ENCODE measurements at regions not wholly inside any gene's neighbourhood (a gene's known extent, or its start where the extent isn't known, plus 50 kb on each side); places are given as distances from the start of the nearest gene placed in this dataset.

DNA sequence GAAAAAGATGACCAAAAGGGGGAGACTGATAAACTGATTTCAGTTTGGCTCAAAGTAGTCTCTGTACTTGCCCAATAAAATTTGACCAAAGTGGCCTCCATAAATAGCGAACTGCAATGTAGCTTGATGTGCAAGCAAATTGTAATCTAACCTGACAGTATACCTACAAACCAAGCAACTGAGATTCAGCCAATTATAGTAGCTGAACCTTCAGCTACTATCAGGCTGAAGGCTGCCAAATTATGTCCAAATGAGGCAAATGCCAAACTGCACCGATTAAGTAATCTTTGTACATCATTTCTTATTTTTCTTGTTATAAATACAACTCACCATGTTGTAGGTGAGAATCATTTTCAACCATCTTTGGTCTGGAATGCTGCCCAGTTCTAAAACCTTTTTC is 390.6 kb downstream of the CDH9 start:
- Mint-ChIP-seq H3K9me3 (peaks cover 8% of the 10 kb centered on the region), H3K36me3 (ENCODE audit: low read depth) (no peaks in the 10 kb centered on the region), H3K27me3 (no peaks in the 10 kb centered on the region), H3K4me1 (no peaks in the 10 kb centered on the region), H3K4me3 (no peak overlapping the region), H3K27ac (no peak overlapping the region)
- ChIA-PET POLR2A (no interaction called here), CTCF (no interaction called here)
- TF ChIP-seq, protein P1, sequence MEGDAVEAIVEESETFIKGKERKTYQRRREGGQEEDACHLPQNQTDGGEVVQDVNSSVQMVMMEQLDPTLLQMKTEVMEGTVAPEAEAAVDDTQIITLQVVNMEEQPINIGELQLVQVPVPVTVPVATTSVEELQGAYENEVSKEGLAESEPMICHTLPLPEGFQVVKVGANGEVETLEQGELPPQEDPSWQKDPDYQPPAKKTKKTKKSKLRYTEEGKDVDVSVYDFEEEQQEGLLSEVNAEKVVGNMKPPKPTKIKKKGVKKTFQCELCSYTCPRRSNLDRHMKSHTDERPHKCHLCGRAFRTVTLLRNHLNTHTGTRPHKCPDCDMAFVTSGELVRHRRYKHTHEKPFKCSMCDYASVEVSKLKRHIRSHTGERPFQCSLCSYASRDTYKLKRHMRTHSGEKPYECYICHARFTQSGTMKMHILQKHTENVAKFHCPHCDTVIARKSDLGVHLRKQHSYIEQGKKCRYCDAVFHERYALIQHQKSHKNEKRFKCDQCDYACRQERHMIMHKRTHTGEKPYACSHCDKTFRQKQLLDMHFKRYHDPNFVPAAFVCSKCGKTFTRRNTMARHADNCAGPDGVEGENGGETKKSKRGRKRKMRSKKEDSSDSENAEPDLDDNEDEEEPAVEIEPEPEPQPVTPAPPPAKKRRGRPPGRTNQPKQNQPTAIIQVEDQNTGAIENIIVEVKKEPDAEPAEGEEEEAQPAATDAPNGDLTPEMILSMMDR (IDR thresholded peaks at IDR 0.05), result no peak
- DNase-seq, result no peak
- no peak for ATAC-seq (ENCODE audit: low read depth)
- intact Hi-C loops (cut with micrococcal nuclease), result no loop called here

DNA sequence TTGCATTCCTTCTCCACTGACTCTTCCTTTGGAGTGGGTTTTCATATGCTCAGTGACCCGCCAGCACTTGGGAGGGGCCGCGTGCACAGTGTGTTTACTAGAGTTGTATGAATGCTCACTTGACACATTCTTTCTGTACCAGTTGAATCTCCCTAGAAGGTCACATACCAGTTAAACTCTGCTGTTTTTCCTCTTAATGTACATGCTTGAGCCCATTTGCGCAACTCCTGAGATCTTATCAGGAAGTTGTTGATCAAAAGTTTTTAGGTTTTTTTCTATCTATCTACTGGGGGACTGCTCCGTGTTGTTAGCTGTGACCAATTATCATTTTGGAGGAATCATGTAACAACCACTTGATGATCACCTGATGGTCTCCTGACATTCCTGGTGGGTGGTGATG is 392.7 kb downstream of the CDH9 start:
- DNase-seq, result no peak
- CTCF ChIA-PET, result no interaction called here
- no peaks in the 10 kb centered on the region for H3K4me1 Mint-ChIP-seq
- ATAC-seq (ENCODE audit: low read depth), result no peak
- POLR2A ChIA-PET, result no interaction called here
- H3K9me3 Mint-ChIP-seq, result peaks cover 14% of the 10 kb centered on the region
- H3K27ac Mint-ChIP-seq, result no peak overlapping the region
- intact Hi-C loops (cut with micrococcal nuclease), result no loop called here
- TF ChIP-seq, protein P1 (IDR thresholded peaks at IDR 0.05), result no peak
- no peaks in the 10 kb centered on the region for H3K36me3 Mint-ChIP-seq (ENCODE audit: low read depth)
- H3K27me3 Mint-ChIP-seq, result no peaks in the 10 kb centered on the region
- H3K4me3 Mint-ChIP-seq, result no peak overlapping the region

DNA sequence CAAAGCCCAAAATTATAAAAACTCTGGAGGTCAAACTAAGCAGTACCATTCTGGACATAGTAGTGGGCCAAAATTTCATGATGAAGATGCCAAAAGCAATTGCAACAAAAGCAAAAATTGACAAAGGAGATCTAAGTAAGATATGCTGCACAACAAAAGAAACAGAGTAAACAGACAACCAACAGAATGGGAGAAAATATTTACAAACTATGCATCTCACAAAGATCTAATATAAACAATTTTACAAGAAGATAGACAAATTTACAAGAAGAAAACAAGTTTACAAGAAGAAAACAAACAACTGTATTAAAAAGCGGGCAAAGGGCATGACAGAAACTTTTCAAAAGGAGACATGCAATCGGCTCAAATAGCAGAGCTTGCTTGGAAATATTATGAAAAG is 396.9 kb downstream of the CDH9 start:
- Mint-ChIP-seq H3K4me3 (no peak overlapping the region), H3K27ac (no peak overlapping the region), H3K27me3 (no peaks in the 10 kb centered on the region), H3K4me1 (no peaks in the 10 kb centered on the region), H3K9me3 (peaks cover 16% of the 10 kb centered on the region), H3K36me3 (ENCODE audit: low read depth) (no peaks in the 10 kb centered on the region)
- ATAC-seq (ENCODE audit: low read depth) (no peak), DNase-seq (no peak)
- POLR2A ChIA-PET, result no interaction called here
- TF ChIP-seq, protein P1 (IDR thresholded peaks at IDR 0.05), result no peak
- intact Hi-C loops (cut with micrococcal nuclease), result no loop called here
- CTCF ChIA-PET, result no interaction called here

DNA sequence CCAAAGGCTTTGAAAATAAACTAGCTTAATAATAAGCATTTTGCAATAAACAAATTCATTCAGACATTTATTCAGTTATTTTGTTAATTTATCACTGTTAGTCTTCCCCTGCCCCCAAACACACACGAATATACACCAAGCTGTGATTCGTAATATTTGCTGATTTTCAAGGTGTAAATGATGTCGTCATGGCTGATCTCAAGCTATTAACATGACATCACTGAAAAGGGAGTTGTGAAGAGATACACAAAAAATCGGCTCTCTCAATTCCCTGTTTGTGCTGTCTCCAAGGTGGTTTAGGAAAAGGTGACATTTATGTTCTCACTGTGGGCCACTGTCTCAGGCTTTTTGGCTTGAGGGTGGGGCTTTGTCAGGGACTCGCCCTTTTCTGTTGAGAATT is 413.3 kb downstream of the CDH9 start:
- no peaks in the 10 kb centered on the region for H3K27me3 Mint-ChIP-seq
- H3K4me1 Mint-ChIP-seq, result no peaks in the 10 kb centered on the region
- DNase-seq (no peak), ATAC-seq (ENCODE audit: low read depth) (no peak)
- CTCF ChIA-PET, result no interaction called here
- intact Hi-C loops (cut with micrococcal nuclease), result no loop called here
- TF ChIP-seq, protein P1 (IDR thresholded peaks at IDR 0.05), result no peak
- POLR2A ChIA-PET, result no interaction called here
- H3K36me3 Mint-ChIP-seq (ENCODE audit: low read depth), result no peaks in the 10 kb centered on the region
- no peaks in the 10 kb centered on the region for H3K9me3 Mint-ChIP-seq
- no peak overlapping the region for H3K27ac Mint-ChIP-seq
- H3K4me3 Mint-ChIP-seq, result no peak overlapping the region

DNA sequence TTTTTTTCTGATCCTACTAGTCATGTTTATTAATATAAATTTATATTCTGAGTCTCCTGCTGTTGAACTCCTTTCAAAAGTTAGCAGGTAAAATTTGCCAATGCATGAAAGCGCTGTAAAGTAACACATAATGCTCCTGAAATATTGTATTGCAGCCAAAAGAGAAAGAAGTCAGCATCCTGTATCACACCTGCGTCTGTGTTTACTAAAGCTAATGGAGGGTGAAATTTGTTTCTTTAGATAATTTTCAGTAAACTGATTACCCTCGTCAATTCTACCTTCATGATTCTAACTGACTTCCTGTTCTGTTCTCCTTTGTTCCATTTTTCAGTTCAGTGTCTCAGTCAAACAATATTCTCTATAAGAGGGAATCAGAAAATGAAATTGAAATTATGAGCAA is 415.4 kb downstream of the CDH9 start:
- Mint-ChIP-seq H3K36me3 (ENCODE audit: low read depth) (no peaks in the 10 kb centered on the region), H3K4me1 (no peaks in the 10 kb centered on the region), H3K27ac (no peak overlapping the region), H3K9me3 (no peaks in the 10 kb centered on the region), H3K27me3 (no peaks in the 10 kb centered on the region), H3K4me3 (no peak overlapping the region)
- CTCF ChIA-PET, result no interaction called here
- POLR2A ChIA-PET, result no interaction called here
- intact Hi-C loops (cut with micrococcal nuclease), result no loop called here
- ATAC-seq (ENCODE audit: low read depth), result no peak
- TF ChIP-seq, protein P1 (IDR thresholded peaks at IDR 0.05), result no peak
- no peak for DNase-seq

All from activated B cell treated with CpG ODN at 0.5 μM for 24 hours (primary cell).